Parathyroid adenoma (tissue), 2 donors: ENCODE measurements at regions not wholly inside any gene's neighbourhood (a gene's known extent, or its start where the extent isn't known, plus 50 kb on each side); places are given as distances from the start of the nearest gene placed in this dataset.

Experiments
- H2AFZ ChIP-seq: fragments of 300-600 bp; sonication (generic); one replicate; pipeline ENCODE4 v1.7.0; 2017; ENCODE audit warnings: antibody characterized with exemption, mild to moderate bottlenecking
- H3K27ac ChIP-seq: fragments of 300-600 bp; sonication (generic); one replicate; pipeline ENCODE4 v1.7.0; 2017
- H3K27me3 ChIP-seq: fragments of 300-600 bp; sonication (generic); one replicate; pipeline ENCODE4 v1.7.0; 2017; ENCODE audit warnings: low read length; ENCODE audit not compliant: control insufficient read depth, insufficient read depth
- H3K36me3 ChIP-seq: fragments of 300-600 bp; sonication (generic); one replicate; pipeline ENCODE4 v1.7.0; 2017; ENCODE audit warnings: low read length; ENCODE audit not compliant: control insufficient read depth, insufficient read depth
- H3K4me1 ChIP-seq: fragments of 300-600 bp; sonication (generic); one replicate; pipeline ENCODE4 v1.7.0; 2017; ENCODE audit warnings: control low read depth
- H3K4me2 ChIP-seq: fragments of 300-600 bp; sonication (generic); one replicate; pipeline ENCODE4 v1.7.0; 2017; ENCODE audit warnings: low read length
- H3K4me3 ChIP-seq: fragments of 300-600 bp; sonication (generic); one replicate; pipeline ENCODE4 v1.7.0; 2017; ENCODE audit warnings: low read depth, low read length
- H3K79me2 ChIP-seq: fragments of 300-600 bp; sonication (generic); one replicate; pipeline ENCODE4 v1.7.0; 2017; ENCODE audit warnings: control low read depth
- H3K9ac ChIP-seq: fragments of 300-600 bp; sonication (generic); one replicate; pipeline ENCODE4 v1.7.0; 2017; ENCODE audit warnings: mild to moderate bottlenecking
- H3K9me3 ChIP-seq: fragments of 300-600 bp; sonication (generic); one replicate; pipeline ENCODE4 v1.7.0; 2017; ENCODE audit warnings: low read length; ENCODE audit not compliant: control insufficient read depth
- CTCF ChIP-seq: fragments of 300-600 bp; sonication (generic); IDR thresholded peaks from one replicate; pipeline ENCODE4 v1.7.0; 2017; ENCODE audit warnings: antibody characterized with exemption, mild to moderate bottlenecking
- donor health status: primary hyperparathyroidism.

GRCh38 chrX:33465137-33465536 is 253.8 kb upstream of the DMD start:
- no peaks in the 10 kb centered on the region for H3K79me2 ChIP-seq
- H3K27ac ChIP-seq, result no peak overlapping the region
- H3K4me2 ChIP-seq, result no peak overlapping the region
- H3K9ac ChIP-seq, result no peak overlapping the region
- H3K9me3 ChIP-seq, result no peaks in the 10 kb centered on the region
- H3K27me3 ChIP-seq, result no peaks in the 10 kb centered on the region
- no peak overlapping the region for H3K4me3 ChIP-seq
- H2AFZ ChIP-seq, result no peak overlapping the region
- no peak for TF ChIP-seq CTCF
- no peaks in the 10 kb centered on the region for H3K4me1 ChIP-seq
- no peaks in the 10 kb centered on the region for H3K36me3 ChIP-seq

DNA sequence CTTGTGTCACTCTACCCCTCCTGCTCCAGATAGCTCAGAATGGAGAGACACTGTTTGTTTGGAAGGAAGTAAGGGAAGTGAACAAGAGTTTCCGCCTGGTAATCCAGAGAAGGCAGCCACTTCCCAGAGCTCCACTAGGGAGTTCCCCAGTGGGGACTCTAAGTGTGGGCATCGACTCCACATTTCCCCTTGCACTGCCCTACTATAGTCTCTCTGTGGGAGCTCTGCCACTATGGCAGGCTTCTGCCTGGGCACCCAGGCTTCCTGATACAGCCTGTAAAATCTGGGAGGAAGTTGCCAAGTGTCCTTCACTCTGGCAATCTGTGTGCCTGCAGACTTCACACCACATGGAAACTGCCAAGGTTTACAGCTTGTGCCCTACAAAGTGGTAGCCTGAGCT is 245.8 kb upstream of the DMD start:
- no peaks in the 10 kb centered on the region for H3K9me3 ChIP-seq
- H3K79me2 ChIP-seq, result no peaks in the 10 kb centered on the region
- no peak overlapping the region for H3K27ac ChIP-seq
- H3K4me1 ChIP-seq, result no peaks in the 10 kb centered on the region
- no peaks in the 10 kb centered on the region for H3K36me3 ChIP-seq
- no peak overlapping the region for H2AFZ ChIP-seq
- H3K4me3 ChIP-seq, result no peak overlapping the region
- no peak overlapping the region for H3K9ac ChIP-seq
- no peak for TF ChIP-seq CTCF
- no peaks in the 10 kb centered on the region for H3K27me3 ChIP-seq
- H3K4me2 ChIP-seq, result no peak overlapping the region

DNA sequence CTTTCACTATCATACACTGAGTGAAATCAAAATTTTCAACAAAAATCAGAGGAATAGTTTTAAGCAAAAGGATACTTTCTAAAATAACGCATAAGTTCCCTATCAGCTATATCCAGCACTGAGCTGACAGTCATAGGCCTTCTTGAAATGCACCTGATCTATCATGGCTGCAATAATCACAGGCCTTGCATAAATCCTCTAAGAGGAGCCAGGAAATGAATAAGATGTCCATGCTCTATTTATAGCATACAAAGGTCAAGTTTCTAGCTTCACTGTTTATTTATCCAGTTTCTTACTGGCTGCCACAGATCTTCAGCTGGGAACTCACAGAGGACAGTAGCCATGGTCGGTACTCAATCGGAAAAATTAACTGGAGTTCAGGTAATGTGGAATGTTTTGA is 235.9 kb upstream of the DMD start:
- no peak overlapping the region for H2AFZ ChIP-seq
- H3K4me3 ChIP-seq, result no peak overlapping the region
- no peak overlapping the region for H3K4me2 ChIP-seq
- no peaks in the 10 kb centered on the region for H3K36me3 ChIP-seq
- H3K9me3 ChIP-seq, result no peaks in the 10 kb centered on the region
- no peak for TF ChIP-seq CTCF
- H3K4me1 ChIP-seq, result no peaks in the 10 kb centered on the region
- no peak overlapping the region for H3K27ac ChIP-seq
- H3K79me2 ChIP-seq, result no peaks in the 10 kb centered on the region
- H3K27me3 ChIP-seq, result no peaks in the 10 kb centered on the region
- no peak overlapping the region for H3K9ac ChIP-seq

DNA sequence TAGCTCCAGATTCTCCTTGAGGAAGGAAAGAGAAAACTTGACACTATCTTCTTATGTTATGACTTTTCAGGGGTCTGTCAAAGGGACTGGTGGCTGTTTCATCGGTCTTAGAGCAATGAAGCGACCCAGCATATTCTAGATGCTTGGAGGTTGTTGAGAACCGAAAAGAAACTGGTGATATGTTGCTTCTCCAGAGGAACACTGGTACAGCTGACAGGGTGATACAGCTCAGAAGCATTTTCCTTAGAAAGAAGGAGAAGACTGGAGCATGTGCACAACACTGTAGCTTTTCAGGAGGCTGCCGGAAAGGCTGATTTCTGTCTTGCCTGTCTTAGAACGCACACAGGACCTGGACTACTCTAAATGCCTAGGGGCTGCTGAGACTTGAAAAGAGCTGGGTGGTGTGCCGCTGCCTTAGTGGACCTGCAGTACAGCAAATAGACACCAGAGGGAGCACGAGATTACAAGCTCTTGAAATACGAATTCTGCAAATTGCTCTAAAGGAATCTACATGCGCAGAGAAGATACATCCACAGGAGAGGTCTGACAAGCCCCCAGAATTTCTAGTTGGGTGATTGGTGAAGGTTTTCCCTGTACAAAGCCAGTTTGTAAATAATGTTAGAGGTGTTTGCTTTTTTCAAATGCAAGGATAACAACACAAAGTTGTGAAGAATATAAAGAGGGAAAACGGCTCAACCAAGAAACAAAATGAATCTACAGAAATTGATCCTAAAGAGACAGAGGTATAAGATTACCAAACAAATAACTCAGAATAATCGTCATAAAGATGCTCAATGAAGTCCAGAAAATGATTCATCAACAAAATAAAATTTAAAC is 223.1 kb upstream of the DMD start:
- no peak overlapping the region for H3K9ac ChIP-seq
- H3K9me3 ChIP-seq, result no peaks in the 10 kb centered on the region
- H3K79me2 ChIP-seq, result no peaks in the 10 kb centered on the region
- H3K4me1 ChIP-seq, result no peaks in the 10 kb centered on the region
- H2AFZ ChIP-seq, result no peak overlapping the region
- H3K4me3 ChIP-seq, result no peak overlapping the region
- no peaks in the 10 kb centered on the region for H3K27me3 ChIP-seq
- no peak overlapping the region for H3K27ac ChIP-seq
- H3K4me2 ChIP-seq, result no peak overlapping the region
- TF ChIP-seq CTCF, result peak; percentile 57
- H3K36me3 ChIP-seq, result no peaks in the 10 kb centered on the region

GRCh38 chrX:33416273-33416805 is 205.0 kb upstream of the DMD start:
- Histone ChIP-seq H3K4me1 (no peaks in the 10 kb centered on the region), H2AFZ (no peak overlapping the region), H3K27ac (no peak overlapping the region), H3K4me2 (no peak overlapping the region), H3K9ac (no peak overlapping the region), H3K4me3 (no peak overlapping the region), H3K79me2 (no peaks in the 10 kb centered on the region), H3K27me3 (no peaks in the 10 kb centered on the region), H3K9me3 (no peaks in the 10 kb centered on the region), H3K36me3 (no peaks in the 10 kb centered on the region)
- TF ChIP-seq CTCF, result no peak
